Effector memory CD8-positive, alpha-beta T cell (primary cell): ENCODE measurements at regions not wholly inside any gene's neighbourhood (a gene's known extent, or its start where the extent isn't known, plus 50 kb on each side); places are given as distances from the start of the nearest gene placed in this dataset.
"Not testable (repeated sequence)": the region's sequence is repeated elsewhere in the genome, so short reads cannot be mapped to it uniquely, and the experiment has no call there.

Source experiments
- ATAC-seq: fragments of 150-1000 bp; cut with Tn5 transposase; replicated peaks from 2 replicates; pipeline ENCODE4 v1.10.0; 2021; ENCODE audit warnings: mild to moderate bottlenecking, moderate library complexity
- DNase-seq, 3 experiments: peaks; one replicate each; pipeline ENCODE4 v3.0.0; 2021
- H3K27ac Mint-ChIP-seq, 2 donors: one replicate each; pipeline ENCODE4 v1.8.0; 2022; ENCODE audit warnings: mild to moderate bottlenecking in 2 of 2, mixed read lengths in 2 of 2, moderate library complexity in 2 of 2
- H3K27me3 Mint-ChIP-seq, 2 donors: one replicate each; pipeline ENCODE4 v1.8.0; 2022; ENCODE audit warnings: mixed read lengths in 2 of 2
- H3K36me3 Mint-ChIP-seq: one replicate; pipeline ENCODE4 v1.8.0; 2022; ENCODE audit warnings: mild to moderate bottlenecking, moderate library complexity, mixed read lengths; ENCODE audit not compliant: insufficient read depth
- H3K4me1 Mint-ChIP-seq, 2 donors: one replicate each; pipeline ENCODE4 v1.8.0; 2022; ENCODE audit warnings: low read depth in 2 of 2, mixed read lengths in 2 of 2
- H3K4me3 Mint-ChIP-seq, 2 donors: one replicate each; pipeline ENCODE4 v1.8.0; 2022; ENCODE audit warnings: mild to moderate bottlenecking in 2 of 2, mixed read lengths in 2 of 2, moderate library complexity in 2 of 2
- H3K9me3 Mint-ChIP-seq, 2 donors: one replicate each; pipeline ENCODE4 v1.8.0; 2022; ENCODE audit warnings: mixed read lengths in 2 of 2

- no peaks in the 10 kb centered on the region for H3K36me3 Mint-ChIP-seq
- DNase-seq (no peak), ATAC-seq (no peak)
- H3K9me3 Mint-ChIP-seq: no peaks in the 10 kb centered on the region
- H3K4me1 Mint-ChIP-seq: no peaks in the 10 kb centered on the region
- H3K27me3 Mint-ChIP-seq: no peaks in the 10 kb centered on the region
- H3K27ac Mint-ChIP-seq: no peak overlapping the region
- no peak overlapping the region for H3K4me3 Mint-ChIP-seq
Measured at GRCh38 chr2:114352988-114353387, 89.5 kb upstream of the DPP10 start.

DNA sequence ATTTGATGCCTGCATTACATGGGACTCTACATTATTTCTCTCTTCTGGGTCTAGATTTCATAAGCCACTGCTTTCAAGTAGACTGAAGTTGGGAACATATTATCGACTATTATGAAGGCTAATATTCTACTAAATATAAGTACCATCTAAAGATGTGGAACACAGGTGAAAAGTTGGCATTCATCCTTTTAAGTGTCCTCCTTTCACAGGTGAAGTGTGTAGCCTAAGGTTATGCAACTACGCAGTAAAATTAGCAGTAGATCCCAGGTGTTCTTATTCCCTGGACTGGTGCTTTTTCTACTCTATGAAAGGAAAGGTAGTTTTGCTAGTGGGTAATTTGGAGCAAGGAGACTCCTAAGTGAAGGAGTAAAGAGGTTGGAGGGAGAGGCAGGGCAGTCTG lies 88.2 kb upstream of the DPP10 start:
- ATAC-seq: no peak
- no peak for DNase-seq
- Mint-ChIP-seq H3K36me3 (no peaks in the 10 kb centered on the region), H3K4me1 (no peaks in the 10 kb centered on the region), H3K27ac (no peak overlapping the region), H3K27me3 (no peaks in the 10 kb centered on the region), H3K9me3 (peaks cover 0 to 6% of the 10 kb centered on the region in 2 donors), H3K4me3 (no peak overlapping the region)

- H3K4me3 Mint-ChIP-seq: no peak overlapping the region
- DNase-seq (no peak), ATAC-seq (no peak)
- H3K27me3 Mint-ChIP-seq: no peaks in the 10 kb centered on the region
- no peaks in the 10 kb centered on the region for H3K4me1 Mint-ChIP-seq
- no peaks in the 10 kb centered on the region for H3K36me3 Mint-ChIP-seq
- peaks cover 4 to 23% of the 10 kb centered on the region in 2 donors for H3K9me3 Mint-ChIP-seq
- H3K27ac Mint-ChIP-seq: no peak overlapping the region
Measured at GRCh38 chr2:114368705-114369104, 73.7 kb upstream of the DPP10 start.

GRCh38 chr2:114371721-114372120 lies 70.7 kb upstream of the DPP10 start:
- H3K9me3 Mint-ChIP-seq: peaks cover 4 to 23% of the 10 kb centered on the region in 2 donors
- not testable (repeated sequence) for H3K27ac Mint-ChIP-seq, H3K36me3 Mint-ChIP-seq, ATAC-seq, H3K4me1 Mint-ChIP-seq, DNase-seq, H3K27me3 Mint-ChIP-seq, H3K4me3 Mint-ChIP-seq

DNA sequence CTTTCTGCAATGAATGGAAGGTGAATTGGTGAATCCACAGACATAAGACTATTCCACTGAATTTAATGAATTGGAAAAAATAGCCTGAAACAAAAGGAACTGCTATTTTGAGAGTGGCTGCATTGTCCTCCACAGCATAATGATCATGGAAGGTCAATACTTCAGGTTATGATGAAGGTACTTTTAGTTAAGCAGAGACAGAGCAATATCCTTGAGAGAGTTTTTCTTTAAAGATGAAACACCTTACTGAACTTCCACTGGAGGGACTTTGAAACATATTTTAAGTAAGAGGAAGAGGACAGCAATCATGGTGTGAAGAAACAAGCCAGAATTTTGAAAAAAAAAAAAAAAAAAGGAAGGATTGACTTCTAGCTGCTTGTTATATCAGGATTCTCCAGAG lies 68.8 kb upstream of the DPP10 start:
- Mint-ChIP-seq H3K9me3 (peaks cover 0 to 20% of the 10 kb centered on the region in 2 donors), H3K27me3 (no peaks in the 10 kb centered on the region), H3K27ac (no peak overlapping the region), H3K4me1 (no peaks in the 10 kb centered on the region), H3K36me3 (no peaks in the 10 kb centered on the region), H3K4me3 (no peak overlapping the region)
- no peak for ATAC-seq
- DNase-seq: no peak

- Mint-ChIP-seq H3K4me3 (no peak overlapping the region), H3K4me1 (no peaks in the 10 kb centered on the region), H3K36me3 (no peaks in the 10 kb centered on the region), H3K27ac (no peak overlapping the region), H3K9me3 (peaks cover 0 to 4% of the 10 kb centered on the region in 2 donors), H3K27me3 (peaks cover 0 to 8% of the 10 kb centered on the region in 2 donors)
- no peak for DNase-seq
- ATAC-seq: no peak
Measured at GRCh38 chr2:114384441-114384840, 58.0 kb upstream of the DPP10 start.

DNA sequence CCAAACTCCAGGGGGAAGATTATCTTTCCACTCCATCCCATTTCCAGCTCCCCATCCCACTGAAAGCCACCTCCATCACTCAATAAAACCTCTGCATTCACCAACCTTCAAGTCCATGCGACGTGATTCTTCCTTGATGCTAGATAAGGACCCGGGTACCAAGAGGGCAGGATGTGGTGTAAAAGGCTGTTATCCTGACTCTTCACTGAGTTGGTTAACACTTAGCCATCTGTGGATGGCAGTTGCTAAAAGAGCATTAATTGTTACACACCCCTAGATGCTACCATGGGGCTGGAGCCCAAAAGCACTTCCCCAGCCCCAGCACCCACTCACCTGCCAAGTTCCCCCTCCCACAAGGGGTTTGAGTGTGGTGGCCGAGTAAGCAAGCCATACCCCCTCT lies 53.4 kb upstream of the DPP10 start:
- H3K4me1 Mint-ChIP-seq: no peaks in the 10 kb centered on the region
- no peaks in the 10 kb centered on the region for H3K36me3 Mint-ChIP-seq
- H3K27ac Mint-ChIP-seq: no peak overlapping the region
- no peak for DNase-seq
- H3K27me3 Mint-ChIP-seq: peaks cover 0 to 8% of the 10 kb centered on the region in 2 donors
- no peak for ATAC-seq
- H3K4me3 Mint-ChIP-seq: no peak overlapping the region
- peaks cover 0 to 3% of the 10 kb centered on the region in 2 donors for H3K9me3 Mint-ChIP-seq
